Endothelial cell of umbilical vein (primary cell): ENCODE measurements at regions not wholly inside any gene's neighbourhood (a gene's known extent, or its start where the extent isn't known, plus 50 kb on each side); places are given as distances from the start of the nearest gene placed in this dataset.

Experiments
- BruUV-seq: library from RNA; stranded (reverse); fragments of 400-500 nt; replicated peaks from 2 replicates; lab custom pipeline; 2021; lab: Mats Ljungman, UMichigan
- CTCF ChIA-PET: fragments of 300-600, 350-600 bp; sonication (Branson Sonifier 250); formaldehyde crosslinking; loops from one replicate; lab custom pipeline; 2021; ENCODE audit warnings: antibody characterized with exemption, inconsistent platforms; lab: Charles Lee
- POLR2A ChIA-PET: fragments of 300-600, 350-600 bp; sonication (Branson Sonifier 250); formaldehyde crosslinking; loops from one replicate; lab custom pipeline; 2021; ENCODE audit warnings: antibody characterized with exemption, inconsistent platforms; lab: Charles Lee
- DNase-seq: peaks from one replicate; pipeline ENCODE4 v3.0.0-alpha.2; 2011; ENCODE audit warnings: low read depth, low spot score
- FAIRE-seq: peaks from 2 replicates; lab custom pipeline; 2011; peaks lifted over from hg19 to GRCh38; lab: Jason Lieb, UNC
- H2AFZ ChIP-seq: 2 replicates; pipeline ENCODE4 v1.6.0; 2012; ENCODE audit warnings: low read depth, low read length, control low read depth, inconsistent platforms
- H3K27ac ChIP-seq: 2 replicates; pipeline ENCODE4 v1.5.1; 2011; ENCODE audit warnings: low read depth, mild to moderate bottlenecking, control low read depth, low read length, moderate library complexity; ENCODE audit not compliant: insufficient read depth
- H3K27me3 ChIP-seq, 2 experiments: 2 replicates each; pipeline versions ENCODE4 v1.6.0 to v1.6.1; 2011; ENCODE audit warnings: low read length in 2 of 2, mixed read lengths in 1 of 2; ENCODE audit not compliant: control insufficient read depth in 2 of 2, insufficient read depth in 2 of 2
- H3K36me3 ChIP-seq, 2 experiments: 2 replicates in 1 of 2; 3 replicates in 1 of 2; pipeline ENCODE4 v1.5.1; 2011; ENCODE audit warnings: low read length in 2 of 2, mild to moderate bottlenecking in 1 of 2, moderate library complexity in 1 of 2; ENCODE audit not compliant: control insufficient read depth in 2 of 2, insufficient read depth in 2 of 2; ENCODE audit errors: extremely low read depth in 1 of 2
- H3K4me1 ChIP-seq: 3 replicates; pipeline ENCODE4 v1.5.1; 2011; ENCODE audit warnings: mild to moderate bottlenecking, low read length; ENCODE audit not compliant: control insufficient read depth, insufficient read depth; ENCODE audit errors: extremely low read depth
- H3K4me2 ChIP-seq: 2 replicates; pipeline ENCODE4 v1.6.1; 2011; ENCODE audit warnings: low read length, control low read depth, mixed read lengths; ENCODE audit not compliant: insufficient read depth
- H3K4me3 ChIP-seq, 3 experiments: fragments of 200-600 bp in 1 of 3; sonication (generic), shearing (Covaris generic) in 1 of 3; replicated peaks in 1 of 3; 2 replicates each; pipeline ENCODE4 v1.5.1; 2011 to 2016; ENCODE audit warnings: control low read depth in 3 of 3, low read length in 3 of 3, mild to moderate bottlenecking in 2 of 3, inconsistent platforms in 1 of 3, low read depth in 1 of 3, moderate library complexity in 1 of 3; ENCODE audit not compliant: insufficient read depth in 1 of 3
- H3K79me2 ChIP-seq: 2 replicates; pipeline ENCODE4 v1.6.0; 2012; ENCODE audit warnings: low read length, inconsistent platforms; ENCODE audit not compliant: control insufficient read depth, insufficient read depth
- H3K9ac ChIP-seq: replicated peaks from 2 replicates; pipeline ENCODE3; 2011; ENCODE audit warnings: low read length, control low read depth; ENCODE audit not compliant: insufficient read depth; ENCODE audit errors: extremely low read depth
- H3K9me1 ChIP-seq: replicated peaks from 3 replicates; pipeline ENCODE4 v1.6.0; 2011; ENCODE audit warnings: mild to moderate bottlenecking, low read length; ENCODE audit not compliant: control insufficient read depth, insufficient read depth; ENCODE audit errors: extremely low read depth
- H3K9me3 ChIP-seq: replicated peaks from 2 replicates; pipeline ENCODE4 v1.5.1; 2012; ENCODE audit warnings: low read length, inconsistent platforms; ENCODE audit not compliant: control insufficient read depth, insufficient read depth
- H4K20me1 ChIP-seq: replicated peaks from 2 replicates; pipeline ENCODE3; 2011; ENCODE audit warnings: mild to moderate bottlenecking, low read length; ENCODE audit not compliant: control insufficient read depth, insufficient read depth; ENCODE audit errors: extremely low read depth
- CTCF ChIP-seq, 2 donors: IDR thresholded peaks; 1 replicate in 1 of 2; 2 replicates in 1 of 2; pipeline ENCODE4 v1.5.1; 2011; ENCODE audit warnings: low read length in 2 of 2, mild to moderate bottlenecking in 2 of 2, moderate library complexity in 2 of 2, control low read depth in 1 of 2, inconsistent platforms in 1 of 2, low read depth in 1 of 2; ENCODE audit not compliant: insufficient read depth in 1 of 2; ENCODE audit errors: extremely low read depth in 1 of 2
- EZH2 ChIP-seq: IDR thresholded peaks from 2 replicates; pipeline ENCODE4 v1.6.1; 2012; ENCODE audit warnings: borderline replicate concordance, low read depth, mild to moderate bottlenecking, moderate library complexity, low read length, inconsistent platforms; ENCODE audit not compliant: severe bottlenecking
- FOS ChIP-seq: IDR thresholded peaks from 2 replicates; pipeline ENCODE4 v1.6.1; 2011; ENCODE audit warnings: mild to moderate bottlenecking, low read length, moderate library complexity, borderline replicate concordance; ENCODE audit not compliant: insufficient read depth
- GATA2 ChIP-seq: IDR thresholded peaks from 2 replicates; pipeline ENCODE4 v1.7.0; 2011; ENCODE audit warnings: low read depth, mild to moderate bottlenecking, moderate library complexity, mixed read lengths, low read length; ENCODE audit not compliant: insufficient read length, insufficient read depth
- JUN ChIP-seq: IDR thresholded peaks from 2 replicates; pipeline ENCODE4 v1.6.1; 2011; ENCODE audit warnings: borderline replicate concordance, low read depth; ENCODE audit not compliant: insufficient read length, insufficient read depth
- MAX ChIP-seq: IDR thresholded peaks from 2 replicates; pipeline ENCODE4 v1.6.1; 2011; ENCODE audit not compliant: insufficient read depth, insufficient read length
- MYC ChIP-seq: IDR thresholded peaks from one replicate; pipeline ENCODE4 v1.6.1; 2011; ENCODE audit warnings: mild to moderate bottlenecking, low read depth, low read length
- POLR2A ChIP-seq: IDR thresholded peaks from 2 replicates; pipeline ENCODE4 v1.6.1; 2012; ENCODE audit warnings: low read depth, mild to moderate bottlenecking, control low read depth, low read length
- POLR2AphosphoS5 ChIP-seq: IDR thresholded peaks from 2 replicates; pipeline ENCODE4 v1.6.1; 2012; ENCODE audit warnings: low read depth, mild to moderate bottlenecking, control low read depth, low read length, moderate library complexity; ENCODE audit not compliant: insufficient read depth
- dilution Hi-C: fragments of 300-500 bp; cut with MboI; formaldehyde crosslinking; loops from one replicate; pipeline ENCODE4 v1.15.0; 2019; ENCODE audit warnings: low sequenced_read_pairs; ENCODE audit not compliant: extremely low pct_ligation_motif_present
- intact Hi-C: fragments of 100-400 bp; cut with micrococcal nuclease; formaldehyde crosslinking; loops from one replicate; pipeline ENCODE4 v1.10.0; 2022

GRCh38 chr3:5036858-5037257, 57.6 kb downstream of the BHLHE40 start:
- no TSS peak for BruUV-seq
- no peaks in the 10 kb centered on the region for H3K9me3 ChIP-seq
- no peaks in the 10 kb centered on the region for H3K36me3 ChIP-seq
- no peak overlapping the region for H3K4me3 ChIP-seq
- H3K4me1 ChIP-seq = no peaks in the 10 kb centered on the region
- dilution Hi-C loops = no loop called here
- ChIA-PET POLR2A (no interaction called here), CTCF (interaction anchor here (1.2 to 1.7 kb wide), 6 partner anchors 9 to 325 kb away, joined by 3 to 10 read pairs (median 5); no protein-coding TSS in a partner anchor)
- DNase-seq = no peak
- no peak overlapping the region for H3K27ac ChIP-seq
- no peak for FAIRE-seq
- no peaks in the 10 kb centered on the region for H4K20me1 ChIP-seq
- H3K27me3 ChIP-seq = no peaks in the 10 kb centered on the region
- H3K4me2 ChIP-seq = no peak overlapping the region
- H2AFZ ChIP-seq = no peak overlapping the region
- no peaks in the 10 kb centered on the region for H3K9me1 ChIP-seq
- H3K9ac ChIP-seq = no peak overlapping the region
- intact Hi-C loops = no loop called here
- no peaks in the 10 kb centered on the region for H3K79me2 ChIP-seq
- no peak for TF ChIP-seq EZH2
- TF ChIP-seq CTCF (IDR thresholded peaks at IDR 0.05; ENCODE audit: extremely low read depth in 1 of 2, insufficient read depth in 1 of 2, low read depth in 1 of 2, low read length in 2 of 2) = no peak
- no peak for TF ChIP-seq MAX
- TF ChIP-seq POLR2A = no peak
- no peak for TF ChIP-seq POLR2AphosphoS5
- TF ChIP-seq MYC = no peak
- TF ChIP-seq FOS = no peak
- TF ChIP-seq JUN = no peak
- TF ChIP-seq GATA2 = no peak
